Activated CD8-positive, alpha-beta memory T cell treated with anti-CD3 and anti-CD28 coated beads for 1 hour (primary cell): ENCODE measurements at regions not wholly inside any gene's neighbourhood (a gene's known extent, or its start where the extent isn't known, plus 50 kb on each side); places are given as distances from the start of the nearest gene placed in this dataset.
"Not testable (repeated sequence)": the region's sequence is repeated elsewhere in the genome, so short reads cannot be mapped to it uniquely, and the experiment has no call there.

Experiments
- DNase-seq, 2 donors: peaks; one replicate each; pipeline ENCODE4 v3.0.0-alpha.2; 2020; ENCODE audit warnings: low read depth in 1 of 2; ENCODE audit errors: extremely low read depth in 1 of 2

DNA sequence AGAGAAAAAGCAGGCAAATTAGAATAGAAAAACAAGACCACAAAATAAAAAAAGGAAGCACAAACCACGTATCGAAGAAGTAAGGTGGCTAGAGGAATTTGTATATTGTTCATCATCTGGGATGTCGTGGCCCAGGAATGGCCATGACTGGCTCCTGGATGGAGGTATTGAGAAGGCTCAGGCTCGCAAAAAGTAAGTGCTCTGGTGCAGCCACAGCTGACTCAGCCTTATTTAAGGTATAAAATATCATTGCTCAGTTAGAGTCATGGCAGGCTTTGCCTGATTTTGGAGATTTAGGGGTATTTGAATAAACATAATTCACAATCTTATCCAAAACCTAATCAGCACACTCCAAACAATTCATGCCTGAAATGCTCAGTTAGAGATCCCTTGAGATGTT is 78.4 kb upstream of the FANCL start:
- no peak for DNase-seq

GRCh38 chr2:58318949-58319348 is 77.8 kb upstream of the FANCL start:
- not testable (repeated sequence) for DNase-seq

- DNase-seq, result no peak
Measured at GRCh38 chr2:58313926-58314325, 72.8 kb upstream of the FANCL start.

GRCh38 chr2:58308435-58308834 is 67.3 kb upstream of the FANCL start:
- DNase-seq, result no peak

GRCh38 chr2:58304843-58305242 is 63.7 kb upstream of the FANCL start:
- no peak for DNase-seq

DNA sequence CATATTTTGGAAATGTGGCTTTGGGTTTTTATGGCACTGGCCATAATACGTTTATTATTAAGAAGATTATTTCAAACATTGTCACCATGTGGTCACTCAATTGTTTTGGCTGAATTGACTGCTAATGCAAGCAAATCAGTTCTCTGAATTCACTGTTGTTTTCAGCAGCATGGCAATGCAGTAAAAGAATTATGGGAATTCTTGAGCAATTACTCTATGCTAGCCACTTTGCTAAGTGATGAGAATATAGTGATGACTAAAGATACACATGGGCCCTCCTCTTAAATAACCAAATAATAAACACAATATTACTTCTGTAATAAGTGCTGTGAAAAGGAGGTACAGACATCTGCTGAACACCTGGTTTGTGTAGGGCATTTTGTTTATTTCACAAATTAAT is 58.0 kb upstream of the FANCL start:
- DNase-seq, result no peak

DNA sequence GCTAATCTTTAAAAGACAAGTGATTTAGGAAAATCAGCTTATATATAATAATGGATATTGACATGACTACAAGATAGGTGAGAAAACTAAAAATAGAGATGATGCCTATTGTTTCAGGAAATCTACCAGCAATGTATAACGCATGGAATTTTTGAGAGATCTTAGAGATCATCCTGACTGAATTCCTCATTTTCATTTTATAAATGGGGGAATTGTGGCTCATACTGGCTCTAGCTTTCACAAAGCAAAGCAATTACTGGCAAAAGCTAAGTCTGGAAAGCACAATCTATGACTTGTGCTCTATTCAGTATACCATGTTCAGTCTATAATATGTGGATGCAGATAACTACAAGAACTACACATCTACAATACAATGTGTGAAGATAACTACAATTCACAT is 51.9 kb upstream of the FANCL start:
- DNase-seq, result no peak

- DNase-seq, result no peak
Measured at GRCh38 chr2:58291726-58292438, 50.8 kb upstream of the FANCL start.
